HepG2 (cell line): ENCODE measurements at regions not wholly inside any gene's neighbourhood (a gene's known extent, or its start where the extent isn't known, plus 50 kb on each side); places are given as distances from the start of the nearest gene placed in this dataset.

Experiments
- AHDC1 ChIP-seq: sonication (generic); formaldehyde crosslinking; IDR thresholded peaks from 2 replicates; pipeline ENCODE4 v1.5.1; 2020; ENCODE audit warnings: mild to moderate bottlenecking, missing genetic modification reagents, borderline replicate concordance
- ARNT ChIP-seq: fragments of 450-650 bp; IDR thresholded peaks from 2 replicates; pipeline ENCODE4 v1.6.1; 2017
- CENPX ChIP-seq: sonication (generic); formaldehyde crosslinking; IDR thresholded peaks from 2 replicates; pipeline ENCODE4 v1.9.0; 2021; ENCODE audit warnings: mild to moderate bottlenecking, missing genetic modification reagents, moderate library complexity
- DNMT1 ChIP-seq: sonication (generic); formaldehyde crosslinking; IDR thresholded peaks from 2 replicates; pipeline ENCODE4 v1.5.1; 2020; ENCODE audit warnings: mild to moderate bottlenecking, missing genetic modification reagents
- FOSL1 ChIP-seq: sonication (generic); formaldehyde crosslinking; IDR thresholded peaks from 2 replicates; pipeline ENCODE4 v1.9.0; 2021; ENCODE audit warnings: missing genetic modification reagents, borderline replicate concordance
- HMG20A ChIP-seq: IDR thresholded peaks from 2 replicates; pipeline ENCODE4 v1.6.1; 2016; ENCODE audit warnings: borderline replicate concordance
- KDM5A ChIP-seq: fragments of 200-600 bp; sonication (generic); IDR thresholded peaks from 2 replicates; pipeline ENCODE4 v1.7.0; 2018; ENCODE audit warnings: antibody characterized with exemption, mild to moderate bottlenecking, low read length, borderline replicate concordance
- MLX ChIP-seq: IDR thresholded peaks from 2 replicates; pipeline ENCODE4 v1.6.1; 2016
- NONO ChIP-seq, 2 experiments: fragments of 450-650 bp in 1 of 2; sonication (generic) in 1 of 2; formaldehyde crosslinking in 1 of 2; IDR thresholded peaks in 1 of 2; conservative IDR thresholded peaks in 1 of 2; 2 replicates each; pipeline versions ENCODE4 v1.6.1 to v1.8.0; 2017 to 2022; ENCODE audit warnings: mild to moderate bottlenecking in 1 of 2, missing genetic modification reagents in 1 of 2, moderate library complexity in 1 of 2
- SP2 ChIP-seq: sonication (generic); formaldehyde crosslinking; IDR thresholded peaks from 2 replicates; pipeline ENCODE4 v1.5.1; 2020; ENCODE audit warnings: mild to moderate bottlenecking, missing genetic modification reagents
- TCF7L2 ChIP-seq: IDR thresholded peaks from 2 replicates; pipeline ENCODE4 v1.6.1; 2011; ENCODE audit warnings: mild to moderate bottlenecking, low read depth, low read length, moderate library complexity
- U2AF1 ChIP-seq: fragments of 200-400 bp; formaldehyde crosslinking; optimal IDR thresholded peaks from 2 replicates; pipeline ENCODE3; 2017; ENCODE audit warnings: mild to moderate bottlenecking, low read depth, low read length
- UBTF ChIP-seq: sonication (generic); formaldehyde crosslinking; IDR thresholded peaks from 2 replicates; pipeline ENCODE4 v1.4.0; 2020; ENCODE audit warnings: mild to moderate bottlenecking, missing genetic modification reagents
- ZNF550 ChIP-seq: sonication (generic); formaldehyde crosslinking; IDR thresholded peaks from 2 replicates; pipeline ENCODE4 v1.4.0; 2020; ENCODE audit warnings: mild to moderate bottlenecking, missing genetic modification reagents, borderline replicate concordance
- ZNF850 ChIP-seq: sonication (generic); formaldehyde crosslinking; conservative IDR thresholded peaks from 2 replicates; pipeline ENCODE4 v1.9.0; 2021; ENCODE audit warnings: mild to moderate bottlenecking, missing genetic modification reagents
- ZUFSP ChIP-seq: sonication (generic); formaldehyde crosslinking; IDR thresholded peaks from 2 replicates; pipeline ENCODE4 v1.9.0; 2021; ENCODE audit warnings: missing genetic modification reagents, mild to moderate bottlenecking, borderline replicate concordance
- TF ChIP-seq, protein P1 (sequence below): sonication (generic); formaldehyde crosslinking; IDR thresholded peaks from 2 replicates; pipeline ENCODE4 v1.5.1; 2020; ENCODE audit warnings: missing genetic modification reagents, mild to moderate bottlenecking, borderline replicate concordance

DNA sequence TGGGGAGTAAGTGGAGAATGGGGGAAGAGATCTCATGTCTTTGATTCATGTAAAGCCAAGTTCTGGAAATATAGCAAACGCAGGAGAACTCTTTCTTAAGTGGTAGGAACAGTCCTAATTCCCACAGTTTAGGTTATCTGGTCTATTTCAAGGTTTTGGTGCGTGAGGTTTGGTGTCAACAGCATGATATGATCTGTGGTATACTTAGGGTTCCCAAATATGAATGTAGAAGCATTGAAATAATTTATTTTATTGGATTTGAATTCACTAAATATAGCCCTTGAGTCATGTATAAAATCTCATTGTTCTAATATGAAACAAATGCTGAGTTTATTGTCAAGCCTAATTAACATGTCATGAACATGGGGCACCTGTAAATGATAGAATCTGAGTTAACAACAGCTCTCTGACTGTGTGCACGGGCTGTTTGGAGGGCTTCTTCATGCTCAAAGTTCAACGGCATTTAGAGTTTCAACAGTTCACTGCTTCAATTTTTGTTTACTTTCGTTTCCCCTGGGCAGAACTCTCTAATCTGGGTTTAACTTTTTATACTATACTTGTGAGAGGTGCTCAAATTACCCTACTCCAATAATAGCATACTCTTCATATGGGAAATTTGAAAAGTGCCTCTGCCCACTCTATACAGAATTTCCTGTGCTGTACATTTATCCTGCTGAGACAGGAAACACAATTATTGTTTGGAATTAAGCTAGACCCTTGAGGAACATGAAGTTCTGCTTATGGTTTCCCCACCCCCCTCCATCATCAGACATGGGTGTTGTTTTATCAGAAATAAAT, 236.3 kb upstream of the ZNF217 start (continued):
- TF ChIP-seq AHDC1 (CRISPR knock-in tag): peak; percentile 85; the same call in 1 of the 2 replicates
- TF ChIP-seq ARNT: no peak
- TF ChIP-seq, protein P1, sequence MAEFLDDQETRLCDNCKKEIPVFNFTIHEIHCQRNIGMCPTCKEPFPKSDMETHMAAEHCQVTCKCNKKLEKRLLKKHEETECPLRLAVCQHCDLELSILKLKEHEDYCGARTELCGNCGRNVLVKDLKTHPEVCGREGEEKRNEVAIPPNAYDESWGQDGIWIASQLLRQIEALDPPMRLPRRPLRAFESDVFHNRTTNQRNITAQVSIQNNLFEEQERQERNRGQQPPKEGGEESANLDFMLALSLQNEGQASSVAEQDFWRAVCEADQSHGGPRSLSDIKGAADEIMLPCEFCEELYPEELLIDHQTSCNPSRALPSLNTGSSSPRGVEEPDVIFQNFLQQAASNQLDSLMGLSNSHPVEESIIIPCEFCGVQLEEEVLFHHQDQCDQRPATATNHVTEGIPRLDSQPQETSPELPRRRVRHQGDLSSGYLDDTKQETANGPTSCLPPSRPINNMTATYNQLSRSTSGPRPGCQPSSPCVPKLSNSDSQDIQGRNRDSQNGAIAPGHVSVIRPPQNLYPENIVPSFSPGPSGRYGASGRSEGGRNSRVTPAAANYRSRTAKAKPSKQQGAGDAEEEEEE (CRISPR knock-in tag): no peak
- no peak for TF ChIP-seq TCF7L2
- TF ChIP-seq UBTF (CRISPR knock-in tag): no peak
- TF ChIP-seq NONO (IDR thresholded peaks at IDR 0.05): no peak
- TF ChIP-seq NONO (CRISPR knock-in tag; conservative IDR thresholded peaks at IDR 0.05): no peak
- no peak for TF ChIP-seq MLX (CRISPR knock-in tag)
- TF ChIP-seq FOSL1: no peak
- no peak for TF ChIP-seq ZUFSP
- no peak for TF ChIP-seq DNMT1 (CRISPR knock-in tag)
- TF ChIP-seq ZNF550: no peak
- TF ChIP-seq KDM5A: no peak
- no peak for TF ChIP-seq CENPX
- TF ChIP-seq SP2 (CRISPR knock-in tag): no peak
- TF ChIP-seq ZNF850 (CRISPR knock-in tag): no peak
- TF ChIP-seq U2AF1: no peak
- TF ChIP-seq HMG20A (CRISPR knock-in tag): peak; percentile 69; the same call in 1 of the 2 replicates
